ENCODE measurements at regions not wholly inside any gene's neighbourhood (a gene's known extent, or its start where the extent isn't known, plus 50 kb on each side); places are given as distances from the start of the nearest gene placed in this dataset.
"Not testable (repeated sequence)": the region's sequence is repeated elsewhere in the genome, so short reads cannot be mapped to it uniquely, and the experiment has no call there.

- TF ChIP-seq, protein P1, sequence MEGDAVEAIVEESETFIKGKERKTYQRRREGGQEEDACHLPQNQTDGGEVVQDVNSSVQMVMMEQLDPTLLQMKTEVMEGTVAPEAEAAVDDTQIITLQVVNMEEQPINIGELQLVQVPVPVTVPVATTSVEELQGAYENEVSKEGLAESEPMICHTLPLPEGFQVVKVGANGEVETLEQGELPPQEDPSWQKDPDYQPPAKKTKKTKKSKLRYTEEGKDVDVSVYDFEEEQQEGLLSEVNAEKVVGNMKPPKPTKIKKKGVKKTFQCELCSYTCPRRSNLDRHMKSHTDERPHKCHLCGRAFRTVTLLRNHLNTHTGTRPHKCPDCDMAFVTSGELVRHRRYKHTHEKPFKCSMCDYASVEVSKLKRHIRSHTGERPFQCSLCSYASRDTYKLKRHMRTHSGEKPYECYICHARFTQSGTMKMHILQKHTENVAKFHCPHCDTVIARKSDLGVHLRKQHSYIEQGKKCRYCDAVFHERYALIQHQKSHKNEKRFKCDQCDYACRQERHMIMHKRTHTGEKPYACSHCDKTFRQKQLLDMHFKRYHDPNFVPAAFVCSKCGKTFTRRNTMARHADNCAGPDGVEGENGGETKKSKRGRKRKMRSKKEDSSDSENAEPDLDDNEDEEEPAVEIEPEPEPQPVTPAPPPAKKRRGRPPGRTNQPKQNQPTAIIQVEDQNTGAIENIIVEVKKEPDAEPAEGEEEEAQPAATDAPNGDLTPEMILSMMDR (IDR thresholded peaks at IDR 0.05), result not testable (repeated sequence)
- not testable (repeated sequence) for TF ChIP-seq POLR2A (IDR thresholded peaks at IDR 0.05)
Observed at GRCh38 chr4:154907345-154908045, 126.4 kb downstream of the RBM46 start.

Measured in esophagus squamous epithelium (tissue), 4 donors.